Epithelial cell of proximal tubule (primary cell): ENCODE measurements at regions not wholly inside any gene's neighbourhood (a gene's known extent, or its start where the extent isn't known, plus 50 kb on each side); places are given as distances from the start of the nearest gene placed in this dataset.

ENCODE experiments used
- DNase-seq: peaks from one replicate; pipeline ENCODE4 v3.0.0-alpha.2; 2011; ENCODE audit warnings: low read depth
- H3K4me3 ChIP-seq: 2 replicates; pipeline ENCODE4 v1.5.1; 2011; ENCODE audit warnings: low read depth, mild to moderate bottlenecking, low read length
- CTCF ChIP-seq: conservative IDR thresholded peaks from 2 replicates; pipeline ENCODE4 v1.5.1; 2012; ENCODE audit warnings: low read depth, mild to moderate bottlenecking, low read length

GRCh38 chr2:151106805-151107506, 154.7 kb downstream of the RBM43 start:
- H3K4me3 ChIP-seq = no peak overlapping the region
- DNase-seq = no peak
- no peak for TF ChIP-seq CTCF

GRCh38 chr2:151103551-151103950, 158.1 kb downstream of the RBM43 start:
- no peak for DNase-seq
- no peak overlapping the region for H3K4me3 ChIP-seq
- no peak for TF ChIP-seq CTCF

GRCh38 chr2:151102226-151102625, 159.4 kb downstream of the RBM43 start:
- TF ChIP-seq CTCF = no peak
- no peak overlapping the region for H3K4me3 ChIP-seq
- DNase-seq = no peak

GRCh38 chr2:151098841-151099240, 162.8 kb downstream of the RBM43 start:
- TF ChIP-seq CTCF = no peak
- H3K4me3 ChIP-seq = no peak overlapping the region
- no peak for DNase-seq

- DNase-seq = no peak
- TF ChIP-seq CTCF = no peak
- no peak overlapping the region for H3K4me3 ChIP-seq
Observed at GRCh38 chr2:151097895-151098294, 163.8 kb downstream of the RBM43 start.

GRCh38 chr2:151097128-151097527, 164.5 kb downstream of the RBM43 start:
- TF ChIP-seq CTCF = no peak
- DNase-seq = no peak
- H3K4me3 ChIP-seq = no peak overlapping the region

GRCh38 chr2:151096235-151096634, 165.4 kb downstream of the RBM43 start:
- no peak overlapping the region for H3K4me3 ChIP-seq
- no peak for TF ChIP-seq CTCF
- DNase-seq = no peak
